SH-SY5Y (cell line): ENCODE measurements at regions not wholly inside any gene's neighbourhood (a gene's known extent, or its start where the extent isn't known, plus 50 kb on each side); places are given as distances from the start of the nearest gene placed in this dataset.

Source experiments
- GATA2 ChIP-seq: IDR thresholded peaks from 2 replicates; pipeline ENCODE4 v1.6.1; 2011; ENCODE audit warnings: mild to moderate bottlenecking, low read depth, low read length
- GATA3 ChIP-seq: IDR thresholded peaks from 2 replicates; pipeline ENCODE4 v1.6.1; 2011; ENCODE audit warnings: low read depth, mild to moderate bottlenecking, low read length, moderate library complexity

- TF ChIP-seq GATA2 (no peak), GATA3 (no peak)
Measured at GRCh38 chr2:134132490-134132857, 121.4 kb upstream of the MGAT5 start.

GRCh38 chr2:134133622-134134312 lies 120.1 kb upstream of the MGAT5 start:
- TF ChIP-seq GATA2 (no peak), GATA3 (no peak)

GRCh38 chr2:134134313-134134706 lies 119.6 kb upstream of the MGAT5 start:
- TF ChIP-seq GATA2 (no peak), GATA3 (no peak)

GRCh38 chr2:134134827-134135226 lies 119.0 kb upstream of the MGAT5 start:
- no peak for TF ChIP-seq GATA3

- TF ChIP-seq GATA2 (no peak), GATA3 (no peak)
Measured at GRCh38 chr2:134135793-134136192, 118.1 kb upstream of the MGAT5 start.

- no peak for TF ChIP-seq GATA3
- TF ChIP-seq GATA2, result no peak
Measured at GRCh38 chr2:134136731-134137130, 117.1 kb upstream of the MGAT5 start.

- TF ChIP-seq GATA3, result no peak
- no peak for TF ChIP-seq GATA2
Measured at GRCh38 chr2:134137182-134137611, 116.7 kb upstream of the MGAT5 start.

GRCh38 chr2:134138115-134138514 lies 115.8 kb upstream of the MGAT5 start:
- TF ChIP-seq GATA3 (no peak), GATA2 (no peak)

GRCh38 chr2:134139611-134140010 lies 114.3 kb upstream of the MGAT5 start:
- TF ChIP-seq GATA3 (no peak), GATA2 (no peak)

GRCh38 chr2:134140251-134140661 lies 113.6 kb upstream of the MGAT5 start:
- no peak for TF ChIP-seq GATA3
- no peak for TF ChIP-seq GATA2

- no peak for TF ChIP-seq GATA2
- TF ChIP-seq GATA3, result no peak
Measured at GRCh38 chr2:134141598-134142340, 112.1 kb upstream of the MGAT5 start.

GRCh38 chr2:134142341-134142738 lies 111.5 kb upstream of the MGAT5 start:
- TF ChIP-seq GATA3, result no peak
- TF ChIP-seq GATA2, result no peak

GRCh38 chr2:134142903-134143302 lies 111.0 kb upstream of the MGAT5 start:
- TF ChIP-seq GATA3 (no peak), GATA2 (no peak)

- TF ChIP-seq GATA2, result no peak
- TF ChIP-seq GATA3, result no peak
Measured at GRCh38 chr2:134143568-134143967, 110.3 kb upstream of the MGAT5 start.

- TF ChIP-seq GATA2 (no peak), GATA3 (no peak)
Measured at GRCh38 chr2:134144081-134144596, 109.7 kb upstream of the MGAT5 start.
